IMR-90 (cell line): ENCODE measurements at regions not wholly inside any gene's neighbourhood (a gene's known extent, or its start where the extent isn't known, plus 50 kb on each side); places are given as distances from the start of the nearest gene placed in this dataset. TPM values are rescaled to one million over a fixed set of nuclear protein-coding genes. Genes with fewer than 3 reads are reported as not detected.

ENCODE experiments used
- microRNA-seq, 2 experiments: library from miRNA; stranded (forward) in 1 of 2; unstranded in 1 of 2; fragments of 10-50 nt in 1 of 2; fragments of <30 nt in 1 of 2; gene quantifications in 1 of 2; microRNA quantifications in 1 of 2; one replicate each; pipeline versions ENCODE3 to v1.1.0; 2013 to 2020; ENCODE audit not compliant: insufficient read depth in 1 of 2, insufficient read length in 1 of 2, unreplicated experiment in 1 of 2
- small RNA-seq, 5 experiments: library from RNA; depleted of rRNA; stranded (forward); fragments of <200 nt; gene quantifications; one replicate each; pipeline ENCODE3, GENCODE V24; 2012

Small RNA genes in the stretch of these regions (microRNA-seq; reads per million reads assigned to microRNA genes)
- gene RNU6-1124P (ENCODE audit: insufficient read depth, insufficient read length) (not detected), gene RNU6-630P (ENCODE audit: insufficient read depth, insufficient read length) (not detected), gene Z92545.1 (ENCODE audit: insufficient read depth, insufficient read length) (not detected)

Small RNA genes in the stretch of these regions (small RNA-seq; reads per million reads assigned to genes)
- 0 to 0.08 (median 0) reads per million in 5 experiments for gene RNU6-1124P
- gene RNU6-630P, result 0 reads per million in 5 experiments
- 0 reads per million in 5 experiments for gene Z92545.1
